ENCODE measurements at regions not wholly inside any gene's neighbourhood (a gene's known extent, or its start where the extent isn't known, plus 50 kb on each side); places are given as distances from the start of the nearest gene placed in this dataset.

DNA sequence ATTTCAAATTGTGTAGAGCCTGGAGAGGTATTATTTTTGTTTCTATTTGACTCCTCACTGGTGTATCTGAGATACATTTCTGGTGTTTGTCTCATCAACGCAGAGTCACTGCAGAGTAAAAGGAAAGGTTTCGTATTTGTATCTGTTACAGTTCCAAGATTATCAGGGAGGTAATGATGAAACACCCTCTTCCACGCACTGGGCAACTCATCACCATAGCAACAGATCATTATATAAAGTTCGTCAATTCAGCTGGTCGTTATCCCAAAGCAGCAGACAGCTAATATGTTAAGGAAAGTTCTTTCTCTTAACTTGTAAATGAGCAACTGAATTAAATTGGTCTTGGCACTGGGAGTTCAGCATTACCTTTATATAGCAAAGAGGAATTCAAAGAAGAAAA, 513.5 kb downstream of the MTRR start (continued):
- TF ChIP-seq, protein P1, sequence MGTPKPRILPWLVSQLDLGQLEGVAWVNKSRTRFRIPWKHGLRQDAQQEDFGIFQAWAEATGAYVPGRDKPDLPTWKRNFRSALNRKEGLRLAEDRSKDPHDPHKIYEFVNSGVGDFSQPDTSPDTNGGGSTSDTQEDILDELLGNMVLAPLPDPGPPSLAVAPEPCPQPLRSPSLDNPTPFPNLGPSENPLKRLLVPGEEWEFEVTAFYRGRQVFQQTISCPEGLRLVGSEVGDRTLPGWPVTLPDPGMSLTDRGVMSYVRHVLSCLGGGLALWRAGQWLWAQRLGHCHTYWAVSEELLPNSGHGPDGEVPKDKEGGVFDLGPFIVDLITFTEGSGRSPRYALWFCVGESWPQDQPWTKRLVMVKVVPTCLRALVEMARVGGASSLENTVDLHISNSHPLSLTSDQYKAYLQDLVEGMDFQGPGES (IDR thresholded peaks at IDR 0.05; ENCODE audit: low read depth, low read length), result no peak
- TF ChIP-seq MXI1 (IDR thresholded peaks at IDR 0.05; ENCODE audit: low read depth, low read length), result no peak
- TF ChIP-seq GATA2 (CRISPR knock-in tag; IDR thresholded peaks at IDR 0.05), result no peak

DNA sequence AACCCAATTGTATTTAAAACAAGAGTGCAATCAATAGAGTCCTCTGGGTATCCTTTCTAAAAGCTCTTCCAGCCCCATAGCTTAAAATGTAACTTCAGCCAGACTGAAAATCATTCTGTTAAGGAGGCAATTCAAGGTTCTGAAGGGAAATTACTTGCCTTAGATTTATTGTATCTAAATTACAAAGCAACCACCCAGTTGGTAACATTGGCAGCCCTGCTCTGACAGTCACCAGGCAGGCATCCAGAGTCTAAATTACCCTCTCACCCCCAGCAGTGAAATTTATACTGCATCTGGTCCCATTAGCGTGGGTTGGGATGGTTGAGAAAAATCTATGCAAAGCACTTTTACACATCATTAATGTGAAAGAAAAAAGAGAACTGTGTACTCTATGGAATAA, 514.7 kb downstream of the MTRR start:
- no peaks in the 10 kb centered on the region for H3K9me3 ChIP-seq
- H4K20me1 ChIP-seq (ENCODE audit: insufficient read depth), result no peaks in the 10 kb centered on the region
- H3K9me2 ChIP-seq, result no peaks in the 10 kb centered on the region
- no peaks in the 10 kb centered on the region for H3K79me2 ChIP-seq (ENCODE audit: insufficient read depth)
- H2AFZ ChIP-seq (ENCODE audit: low read depth), result no peak overlapping the region
- ChIA-PET POLR2A (no interaction called here), CTCF (no interaction called here)
- WGBS (ENCODE audit: low lambda C conversion rate), result 0% methylated on average over 1 of the region's 1 CpG
- DNase-seq, result no peak
- H3K27me3 ChIP-seq (ENCODE audit: insufficient read depth), result no peaks in the 10 kb centered on the region
- TF ChIP-seq USF2 (IDR thresholded peaks at IDR 0.05; ENCODE audit: borderline replicate concordance, low read depth, low read length) (no peak), FOXJ3 (CRISPR knock-in tag; IDR thresholded peaks at IDR 0.05) (no peak), MXI1 (IDR thresholded peaks at IDR 0.05; ENCODE audit: low read depth, low read length) (no peak), NFIC (IDR thresholded peaks at IDR 0.05; ENCODE audit: borderline replicate concordance) (no peak)
- no peak overlapping the region for H3K27ac ChIP-seq (ENCODE audit: low read depth in 2 of 2, low read length in 1 of 2)
- no peak overlapping the region for H3K4me3 ChIP-seq (ENCODE audit: low read depth in 2 of 2, low read length in 1 of 2)
- H3K4me1 ChIP-seq (ENCODE audit: control insufficient read depth in 1 of 2, insufficient read depth in 2 of 2, low read depth in 1 of 2, low read length in 1 of 2), result no peaks in the 10 kb centered on the region
- no peak overlapping the region for H3K9ac ChIP-seq
- H3F3A ChIP-seq (replicated peaks; ENCODE audit: insufficient read depth), result no peaks in the 10 kb centered on the region
- H3K4me2 ChIP-seq, result no peak overlapping the region
- H3K36me3 ChIP-seq (replicated peaks in 1 of 2; ENCODE audit: control insufficient read depth in 1 of 2, insufficient read depth in 2 of 2, low read length in 1 of 2), result no peaks in the 10 kb centered on the region

GRCh38 chr5:8386719-8387288, 517.9 kb downstream of the MTRR start:
- Histone ChIP-seq H2AFZ (ENCODE audit: low read depth) (no peak overlapping the region), H3K4me3 (ENCODE audit: low read depth in 2 of 2, low read length in 1 of 2) (no peak overlapping the region), H4K20me1 (ENCODE audit: insufficient read depth) (no peaks in the 10 kb centered on the region), H3K9me3 (no peaks in the 10 kb centered on the region), H3K4me2 (no peak overlapping the region), H3K27me3 (ENCODE audit: insufficient read depth) (no peaks in the 10 kb centered on the region), H3K9me2 (no peaks in the 10 kb centered on the region), H3K4me1 (ENCODE audit: control insufficient read depth in 1 of 2, insufficient read depth in 2 of 2, low read depth in 1 of 2, low read length in 1 of 2) (no peaks in the 10 kb centered on the region), H3K9ac (no peak overlapping the region), H3K79me2 (ENCODE audit: insufficient read depth) (no peaks in the 10 kb centered on the region), H3K36me3 (replicated peaks in 1 of 2; ENCODE audit: control insufficient read depth in 1 of 2, insufficient read depth in 2 of 2, low read length in 1 of 2) (no peaks in the 10 kb centered on the region), H3K27ac (ENCODE audit: low read depth in 2 of 2, low read length in 1 of 2) (no peak overlapping the region), H3F3A (replicated peaks; ENCODE audit: insufficient read depth) (no peaks in the 10 kb centered on the region)
- TF ChIP-seq YY1 (IDR thresholded peaks at IDR 0.05; ENCODE audit: low read depth), result no peak
- no peak for TF ChIP-seq MXI1 (IDR thresholded peaks at IDR 0.05; ENCODE audit: low read depth, low read length)
- TF ChIP-seq CHD2 (IDR thresholded peaks at IDR 0.05; ENCODE audit: low read length, partially characterized antibody), result no peak
- TF ChIP-seq FOSL2 (IDR thresholded peaks at IDR 0.05; ENCODE audit: borderline replicate concordance, low read depth), result no peak
- TF ChIP-seq, protein P1 (IDR thresholded peaks at IDR 0.05; ENCODE audit: low read depth, low read length), result no peak
- no peak for TF ChIP-seq RAD21 (IDR thresholded peaks at IDR 0.05; ENCODE audit: low read length)
- no peak for DNase-seq
- CTCF ChIA-PET, result no interaction called here
- POLR2A ChIA-PET, result no interaction called here
- WGBS (ENCODE audit: low lambda C conversion rate), result 0% methylated on average over 2 of the region's 2 CpGs

All from SK-N-SH (cell line).